Activated CD8-positive, alpha-beta T cell treated with anti-CD3 and anti-CD28 coated beads for 36 hours (primary cell): ENCODE measurements at regions not wholly inside any gene's neighbourhood (a gene's known extent, or its start where the extent isn't known, plus 50 kb on each side); places are given as distances from the start of the nearest gene placed in this dataset.
A peak's percentile ranks its signal among the peaks of the same experiment; 100 is the strongest.

Experiments
- ATAC-seq: fragments of 200-7000 bp; cut with Tn5 transposase; one replicate; pipeline ENCODE4 v1.10.0; 2021; ENCODE audit warnings: mild to moderate bottlenecking, moderate library complexity
- CTCF ChIA-PET: fragments of 350-600 bp; sonication (Branson Sonifier 250); formaldehyde crosslinking; loops from one replicate; lab custom pipeline; 2021; ENCODE audit warnings: antibody characterized with exemption; lab: Charles Lee
- POLR2A ChIA-PET: fragments of 350-600 bp; sonication (Branson Sonifier 250); formaldehyde crosslinking; loops from one replicate; lab custom pipeline; 2021; ENCODE audit warnings: antibody characterized with exemption; lab: Charles Lee
- DNase-seq: peaks from one replicate; pipeline ENCODE4 v3.0.0-alpha.2; 2020
- H3K27ac Mint-ChIP-seq: one replicate; pipeline ENCODE4 v1.8.0; 2021; ENCODE audit warnings: mild to moderate bottlenecking, mixed read lengths
- H3K27me3 Mint-ChIP-seq: one replicate; pipeline ENCODE4 v1.8.0; 2021; ENCODE audit warnings: mixed read lengths
- H3K36me3 Mint-ChIP-seq: one replicate; pipeline ENCODE4 v1.8.0; 2021; ENCODE audit warnings: low read depth, mixed read lengths
- H3K4me1 Mint-ChIP-seq: one replicate; pipeline ENCODE4 v1.8.0; 2021; ENCODE audit warnings: low read depth, mixed read lengths
- H3K4me3 Mint-ChIP-seq: one replicate; pipeline ENCODE4 v1.8.0; 2021; ENCODE audit warnings: mild to moderate bottlenecking, moderate library complexity, mixed read lengths
- H3K9me3 Mint-ChIP-seq: one replicate; pipeline ENCODE4 v1.8.0; 2021; ENCODE audit warnings: mixed read lengths
- intact Hi-C: fragments of 100-400 bp; cut with micrococcal nuclease; formaldehyde crosslinking; loops from one replicate; pipeline ENCODE4 v1.10.0; 2022
- TF ChIP-seq, protein P1 (sequence below): fragments of 200-600 bp; IDR thresholded peaks from one replicate; pipeline ENCODE4 v1.8.0; 2022; ENCODE audit warnings: antibody characterized with exemption, mild to moderate bottlenecking

GRCh38 chr1:58921342-58921741 is 137.5 kb upstream of the JUN start:
- Mint-ChIP-seq H3K36me3 (no peaks in the 10 kb centered on the region), H3K4me3 (no peak overlapping the region), H3K4me1 (peaks cover 21% of the 10 kb centered on the region), H3K27ac (no peak overlapping the region), H3K9me3 (no peaks in the 10 kb centered on the region), H3K27me3 (no peaks in the 10 kb centered on the region)
- intact Hi-C loops: no loop called here
- no peak for DNase-seq
- TF ChIP-seq, protein P1, sequence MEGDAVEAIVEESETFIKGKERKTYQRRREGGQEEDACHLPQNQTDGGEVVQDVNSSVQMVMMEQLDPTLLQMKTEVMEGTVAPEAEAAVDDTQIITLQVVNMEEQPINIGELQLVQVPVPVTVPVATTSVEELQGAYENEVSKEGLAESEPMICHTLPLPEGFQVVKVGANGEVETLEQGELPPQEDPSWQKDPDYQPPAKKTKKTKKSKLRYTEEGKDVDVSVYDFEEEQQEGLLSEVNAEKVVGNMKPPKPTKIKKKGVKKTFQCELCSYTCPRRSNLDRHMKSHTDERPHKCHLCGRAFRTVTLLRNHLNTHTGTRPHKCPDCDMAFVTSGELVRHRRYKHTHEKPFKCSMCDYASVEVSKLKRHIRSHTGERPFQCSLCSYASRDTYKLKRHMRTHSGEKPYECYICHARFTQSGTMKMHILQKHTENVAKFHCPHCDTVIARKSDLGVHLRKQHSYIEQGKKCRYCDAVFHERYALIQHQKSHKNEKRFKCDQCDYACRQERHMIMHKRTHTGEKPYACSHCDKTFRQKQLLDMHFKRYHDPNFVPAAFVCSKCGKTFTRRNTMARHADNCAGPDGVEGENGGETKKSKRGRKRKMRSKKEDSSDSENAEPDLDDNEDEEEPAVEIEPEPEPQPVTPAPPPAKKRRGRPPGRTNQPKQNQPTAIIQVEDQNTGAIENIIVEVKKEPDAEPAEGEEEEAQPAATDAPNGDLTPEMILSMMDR: no peak
- ChIA-PET POLR2A (interaction anchor here (0.7 to 2.0 kb wide), 3 partner anchors 18 to 259 kb away, joined by 3 to 7 read pairs (median 3); no protein-coding TSS in a partner anchor), CTCF (interaction anchor here (1.3 kb wide), 1 partner anchor 166 kb away, joined by 3 read pairs; no protein-coding TSS in a partner anchor)
- no peak for ATAC-seq

- ChIA-PET POLR2A (interaction anchor here (0.7 to 2.0 kb wide), 3 partner anchors 15 to 259 kb away, joined by 3 to 7 read pairs (median 3); no protein-coding TSS in a partner anchor), CTCF (interaction anchor here (1.1 to 1.3 kb wide), 2 partner anchors 19 to 167 kb away, joined by 3 read pairs; no protein-coding TSS in a partner anchor)
- Mint-ChIP-seq H3K9me3 (no peaks in the 10 kb centered on the region), H3K27ac (peak overlapping the region; percentile 81), H3K4me1 (peaks cover 21% of the 10 kb centered on the region), H3K36me3 (no peaks in the 10 kb centered on the region), H3K27me3 (no peaks in the 10 kb centered on the region), H3K4me3 (no peak overlapping the region)
- TF ChIP-seq, protein P1: no peak
- DNase-seq: no peak
- intact Hi-C loops: no loop called here
- ATAC-seq: no peak
Observed at GRCh38 chr1:58921751-58922150, 137.9 kb upstream of the JUN start.

- Mint-ChIP-seq H3K4me1 (peaks cover 26% of the 10 kb centered on the region), H3K36me3 (no peaks in the 10 kb centered on the region), H3K9me3 (no peaks in the 10 kb centered on the region), H3K4me3 (no peak overlapping the region), H3K27ac (peak overlapping the region; percentile 81), H3K27me3 (no peaks in the 10 kb centered on the region)
- intact Hi-C loops: no loop called here
- ChIA-PET POLR2A (interaction anchor here (0.7 to 2.0 kb wide), 3 partner anchors 14 to 139 kb away, joined by 3 to 7 read pairs (median 3); no protein-coding TSS in a partner anchor), CTCF (interaction anchor here (1.1 to 1.3 kb wide), 2 partner anchors 18 to 167 kb away, joined by 3 read pairs; no protein-coding TSS in a partner anchor)
- TF ChIP-seq, protein P1: no peak
- DNase-seq (peak; percentile 91), ATAC-seq (peak; percentile 99)
Observed at GRCh38 chr1:58922302-58923089, 138.6 kb upstream of the JUN start.

GRCh38 chr1:58923090-58923470 is 139.2 kb upstream of the JUN start:
- peaks cover 28% of the 10 kb centered on the region for H3K4me1 Mint-ChIP-seq
- DNase-seq: no peak
- no peak for ATAC-seq
- TF ChIP-seq, protein P1: no peak
- no peak overlapping the region for H3K4me3 Mint-ChIP-seq
- no peaks in the 10 kb centered on the region for H3K36me3 Mint-ChIP-seq
- intact Hi-C loops: no loop called here
- ChIA-PET POLR2A (interaction anchor here (0.7 to 2.0 kb wide), 2 partner anchors 20 to 140 kb away, joined by 3 to 7 read pairs; no protein-coding TSS in a partner anchor), CTCF (interaction anchor here (1.1 kb wide), 1 partner anchor 18 kb away, joined by 3 read pairs; no protein-coding TSS in a partner anchor)
- H3K9me3 Mint-ChIP-seq: no peaks in the 10 kb centered on the region
- H3K27me3 Mint-ChIP-seq: no peaks in the 10 kb centered on the region
- H3K27ac Mint-ChIP-seq: peak overlapping the region; percentile 81
